WERI-Rb-1 (cell line): ENCODE measurements at regions not wholly inside any gene's neighbourhood (a gene's known extent, or its start where the extent isn't known, plus 50 kb on each side); places are given as distances from the start of the nearest gene placed in this dataset.

Experiments
- DNase-seq: peaks from one replicate; pipeline ENCODE4 v3.0.0-alpha.2; 2020
- H3K27ac ChIP-seq: fragments of 250-450 bp; sonication (Bioruptor Pico); 2 replicates; pipeline ENCODE4 v1.5.1; 2020; ENCODE audit warnings: mild to moderate bottlenecking, moderate library complexity
- H3K27me3 ChIP-seq: fragments of 250-450 bp; sonication (Bioruptor Pico); 2 replicates; pipeline ENCODE4 v1.5.1; 2021; ENCODE audit warnings: mild to moderate bottlenecking, low read depth, moderate library complexity; ENCODE audit not compliant: insufficient read depth, severe bottlenecking
- H3K36me3 ChIP-seq: fragments of 250-450 bp; sonication (Bioruptor Pico); 2 replicates; pipeline ENCODE4 v1.5.1; 2020; ENCODE audit warnings: mild to moderate bottlenecking, moderate library complexity
- H3K4me3 ChIP-seq: 2 replicates; pipeline ENCODE4 v1.5.1; 2011; ENCODE audit warnings: low read depth, mild to moderate bottlenecking, control low read depth, low read length
- H3K9me3 ChIP-seq: fragments of 250-450 bp; sonication (Bioruptor Pico); 2 replicates; pipeline ENCODE4 v1.5.1; 2021; ENCODE audit warnings: mild to moderate bottlenecking, moderate library complexity; ENCODE audit not compliant: severe bottlenecking
- TF ChIP-seq, protein P1 (sequence below): IDR thresholded peaks from 2 replicates; pipeline ENCODE4 v1.5.1; 2011; ENCODE audit warnings: low read depth, mild to moderate bottlenecking, control low read depth, inconsistent platforms, low read length

- Histone ChIP-seq H3K9me3 (no peaks in the 10 kb centered on the region), H3K27me3 (no peaks in the 10 kb centered on the region), H3K36me3 (no peaks in the 10 kb centered on the region), H3K4me3 (no peak overlapping the region), H3K27ac (no peak overlapping the region)
- TF ChIP-seq, protein P1, sequence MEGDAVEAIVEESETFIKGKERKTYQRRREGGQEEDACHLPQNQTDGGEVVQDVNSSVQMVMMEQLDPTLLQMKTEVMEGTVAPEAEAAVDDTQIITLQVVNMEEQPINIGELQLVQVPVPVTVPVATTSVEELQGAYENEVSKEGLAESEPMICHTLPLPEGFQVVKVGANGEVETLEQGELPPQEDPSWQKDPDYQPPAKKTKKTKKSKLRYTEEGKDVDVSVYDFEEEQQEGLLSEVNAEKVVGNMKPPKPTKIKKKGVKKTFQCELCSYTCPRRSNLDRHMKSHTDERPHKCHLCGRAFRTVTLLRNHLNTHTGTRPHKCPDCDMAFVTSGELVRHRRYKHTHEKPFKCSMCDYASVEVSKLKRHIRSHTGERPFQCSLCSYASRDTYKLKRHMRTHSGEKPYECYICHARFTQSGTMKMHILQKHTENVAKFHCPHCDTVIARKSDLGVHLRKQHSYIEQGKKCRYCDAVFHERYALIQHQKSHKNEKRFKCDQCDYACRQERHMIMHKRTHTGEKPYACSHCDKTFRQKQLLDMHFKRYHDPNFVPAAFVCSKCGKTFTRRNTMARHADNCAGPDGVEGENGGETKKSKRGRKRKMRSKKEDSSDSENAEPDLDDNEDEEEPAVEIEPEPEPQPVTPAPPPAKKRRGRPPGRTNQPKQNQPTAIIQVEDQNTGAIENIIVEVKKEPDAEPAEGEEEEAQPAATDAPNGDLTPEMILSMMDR: no peak
- no peak for DNase-seq
These were observed 194.8 kb upstream of the PFN2 start for GRCh38 chr3:150165396-150166094.

DNA sequence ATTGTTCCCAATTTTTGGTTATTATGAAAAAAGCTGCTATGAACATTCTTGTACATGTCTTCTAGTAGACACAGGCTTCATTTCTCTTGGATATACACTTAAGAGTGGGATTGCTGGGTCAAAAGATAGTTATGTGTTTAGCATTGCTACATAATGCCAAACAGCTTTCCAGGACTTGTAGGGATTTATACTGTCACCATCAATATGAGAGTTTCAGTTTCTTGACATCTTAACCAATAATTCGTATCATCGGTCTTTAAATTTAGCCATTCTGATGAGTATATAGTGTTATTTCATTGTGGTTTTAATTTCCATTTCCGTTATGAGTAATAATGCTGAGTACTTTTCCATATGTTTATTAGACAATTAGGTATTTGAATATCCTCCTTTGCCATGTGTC lies 190.3 kb upstream of the PFN2 start:
- Histone ChIP-seq H3K27ac (no peak overlapping the region), H3K4me3 (no peak overlapping the region), H3K36me3 (no peaks in the 10 kb centered on the region), H3K27me3 (no peaks in the 10 kb centered on the region), H3K9me3 (no peaks in the 10 kb centered on the region)
- no peak for DNase-seq
- TF ChIP-seq, protein P1: no peak

- H3K36me3 ChIP-seq: no peaks in the 10 kb centered on the region
- H3K4me3 ChIP-seq: no peak overlapping the region
- no peak overlapping the region for H3K27ac ChIP-seq
- no peak for DNase-seq
- TF ChIP-seq, protein P1: no peak
- H3K27me3 ChIP-seq: no peaks in the 10 kb centered on the region
- H3K9me3 ChIP-seq: no peaks in the 10 kb centered on the region
These were observed 188.4 kb upstream of the PFN2 start for GRCh38 chr3:150158943-150159625.

- Histone ChIP-seq H3K4me3 (no peak overlapping the region), H3K27ac (no peak overlapping the region), H3K9me3 (no peaks in the 10 kb centered on the region), H3K27me3 (no peaks in the 10 kb centered on the region), H3K36me3 (no peaks in the 10 kb centered on the region)
- DNase-seq: no peak
- TF ChIP-seq, protein P1: no peak
These were observed 181.9 kb upstream of the PFN2 start for GRCh38 chr3:150152567-150152966.

DNA sequence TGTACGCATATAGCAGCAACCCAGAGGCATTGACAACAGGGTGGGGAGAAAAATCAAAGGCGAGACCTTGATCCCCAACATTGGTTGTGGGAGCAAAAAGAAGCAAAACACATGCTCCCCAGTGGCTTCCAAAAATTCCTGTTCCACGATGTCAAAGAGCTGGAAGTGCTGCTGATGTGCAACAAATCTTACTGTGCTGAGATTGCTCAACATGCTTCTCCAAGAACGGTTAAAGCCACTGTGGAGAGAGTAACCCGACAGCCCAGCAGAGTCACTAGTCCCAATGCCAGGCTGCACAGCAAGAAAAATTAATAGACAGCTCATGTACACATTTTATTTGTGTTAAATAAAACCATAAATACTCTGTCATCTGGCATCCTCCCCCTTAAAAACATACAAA lies 179.9 kb upstream of the PFN2 start:
- TF ChIP-seq, protein P1: no peak
- Histone ChIP-seq H3K9me3 (no peaks in the 10 kb centered on the region), H3K27ac (no peak overlapping the region), H3K36me3 (no peaks in the 10 kb centered on the region), H3K27me3 (no peaks in the 10 kb centered on the region), H3K4me3 (no peak overlapping the region)
- no peak for DNase-seq

DNA sequence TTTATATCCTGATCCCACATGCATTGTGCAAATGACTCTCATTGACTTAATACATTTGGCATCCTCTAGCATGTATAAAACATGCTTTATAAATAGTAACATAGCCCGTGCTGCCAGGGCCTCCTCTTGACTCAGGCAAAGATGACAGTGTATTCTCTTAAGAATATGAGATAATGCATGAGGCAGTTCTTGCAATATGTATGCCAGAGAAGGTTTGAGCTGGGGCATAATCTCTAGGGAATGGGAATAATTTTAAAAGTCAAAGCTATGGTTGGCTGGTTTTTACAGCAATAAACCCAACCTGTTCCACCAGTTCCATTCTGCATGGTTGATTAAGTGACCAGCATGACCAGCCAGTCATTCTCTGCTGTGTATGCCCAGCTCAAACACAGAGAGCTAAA lies 179.0 kb upstream of the PFN2 start:
- Histone ChIP-seq H3K36me3 (no peaks in the 10 kb centered on the region), H3K4me3 (no peak overlapping the region), H3K9me3 (no peaks in the 10 kb centered on the region), H3K27ac (no peak overlapping the region), H3K27me3 (no peaks in the 10 kb centered on the region)
- TF ChIP-seq, protein P1: no peak
- DNase-seq: no peak
